ENCODE measurements at regions not wholly inside any gene's neighbourhood (a gene's known extent, or its start where the extent isn't known, plus 50 kb on each side); places are given as distances from the start of the nearest gene placed in this dataset.

DNA sequence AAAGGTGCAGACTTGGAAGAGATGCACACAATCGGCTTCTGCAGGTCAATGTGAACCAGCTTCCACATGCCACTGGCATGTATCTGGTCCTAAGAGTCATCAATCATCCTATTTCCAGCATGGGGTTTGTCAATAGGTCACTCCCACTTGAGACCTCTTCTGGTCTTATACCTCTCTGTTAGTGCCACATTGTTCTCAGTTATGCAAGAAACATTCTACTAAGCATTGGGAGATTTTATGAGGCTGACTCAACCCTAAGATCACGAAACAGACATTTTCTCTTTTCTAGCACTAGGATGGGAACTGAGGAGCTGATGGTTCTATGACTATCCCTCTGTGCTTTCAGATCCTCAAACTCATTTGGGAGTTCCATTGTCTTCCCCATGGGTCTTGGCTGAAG, 581.5 kb upstream of the KLF12 start:
- TF ChIP-seq, protein P1, sequence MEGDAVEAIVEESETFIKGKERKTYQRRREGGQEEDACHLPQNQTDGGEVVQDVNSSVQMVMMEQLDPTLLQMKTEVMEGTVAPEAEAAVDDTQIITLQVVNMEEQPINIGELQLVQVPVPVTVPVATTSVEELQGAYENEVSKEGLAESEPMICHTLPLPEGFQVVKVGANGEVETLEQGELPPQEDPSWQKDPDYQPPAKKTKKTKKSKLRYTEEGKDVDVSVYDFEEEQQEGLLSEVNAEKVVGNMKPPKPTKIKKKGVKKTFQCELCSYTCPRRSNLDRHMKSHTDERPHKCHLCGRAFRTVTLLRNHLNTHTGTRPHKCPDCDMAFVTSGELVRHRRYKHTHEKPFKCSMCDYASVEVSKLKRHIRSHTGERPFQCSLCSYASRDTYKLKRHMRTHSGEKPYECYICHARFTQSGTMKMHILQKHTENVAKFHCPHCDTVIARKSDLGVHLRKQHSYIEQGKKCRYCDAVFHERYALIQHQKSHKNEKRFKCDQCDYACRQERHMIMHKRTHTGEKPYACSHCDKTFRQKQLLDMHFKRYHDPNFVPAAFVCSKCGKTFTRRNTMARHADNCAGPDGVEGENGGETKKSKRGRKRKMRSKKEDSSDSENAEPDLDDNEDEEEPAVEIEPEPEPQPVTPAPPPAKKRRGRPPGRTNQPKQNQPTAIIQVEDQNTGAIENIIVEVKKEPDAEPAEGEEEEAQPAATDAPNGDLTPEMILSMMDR (conservative IDR thresholded peaks at IDR 0.05 in 1 of 2, IDR thresholded peaks at IDR 0.05 in 1 of 2; ENCODE audit: low read depth in 1 of 2, low read length in 2 of 2): no peak
- no peak for TF ChIP-seq EZH2 (IDR thresholded peaks at IDR 0.05; ENCODE audit: low read length, missing control alignments)

Measured in fibroblast of lung (primary cell).